SU-DHL-6 (cell line): ENCODE measurements at regions not wholly inside any gene's neighbourhood (a gene's known extent, or its start where the extent isn't known, plus 50 kb on each side); places are given as distances from the start of the nearest gene placed in this dataset.

Experiments used
- CTCF ChIP-seq: fragments of 200-600 bp; sonication (generic); IDR thresholded peaks from one replicate; pipeline ENCODE4 v1.5.1; 2017; ENCODE audit warnings: antibody characterized with exemption, mild to moderate bottlenecking, low read length, moderate library complexity; ENCODE audit not compliant: insufficient read depth, poor library complexity, severe bottlenecking
- EZH2phosphoT487 ChIP-seq: fragments of 200-600 bp; sonication (generic), shearing (Covaris generic); conservative IDR thresholded peaks from 2 replicates; pipeline ENCODE4 v1.6.1; 2018; ENCODE audit warnings: mild to moderate bottlenecking, antibody characterized with exemption, low read length, moderate library complexity, mixed read lengths

GRCh38 chrX:74171465-74171864, 132.5 kb upstream of the ZCCHC13 start:
- TF ChIP-seq CTCF: no peak
- TF ChIP-seq EZH2phosphoT487: no peak
